Rectal smooth muscle tissue (tissue), 1 donor: ENCODE measurements at regions not wholly inside any gene's neighbourhood (a gene's known extent, or its start where the extent isn't known, plus 50 kb on each side); places are given as distances from the start of the nearest gene placed in this dataset.

Source experiments
- H3K27ac ChIP-seq: one replicate; pipeline ENCODE4 v1.7.0; 2013; ENCODE audit warnings: low read depth, low read length, inconsistent platforms
- H3K27me3 ChIP-seq: one replicate; pipeline ENCODE4 v1.7.0; 2013; ENCODE audit warnings: low read length; ENCODE audit not compliant: control insufficient read depth, insufficient read depth
- H3K36me3 ChIP-seq: one replicate; pipeline ENCODE4 v1.7.0; 2013; ENCODE audit warnings: low read length; ENCODE audit not compliant: control insufficient read depth, insufficient read depth
- H3K4me1 ChIP-seq: one replicate; pipeline ENCODE4 v1.7.0; 2013; ENCODE audit warnings: low read length; ENCODE audit not compliant: control insufficient read depth, insufficient read depth
- H3K4me3 ChIP-seq: one replicate; pipeline ENCODE4 v1.7.0; 2013; ENCODE audit warnings: low read length
- H3K9ac ChIP-seq: one replicate; pipeline ENCODE4 v1.7.0; 2013; ENCODE audit warnings: low read length

DNA sequence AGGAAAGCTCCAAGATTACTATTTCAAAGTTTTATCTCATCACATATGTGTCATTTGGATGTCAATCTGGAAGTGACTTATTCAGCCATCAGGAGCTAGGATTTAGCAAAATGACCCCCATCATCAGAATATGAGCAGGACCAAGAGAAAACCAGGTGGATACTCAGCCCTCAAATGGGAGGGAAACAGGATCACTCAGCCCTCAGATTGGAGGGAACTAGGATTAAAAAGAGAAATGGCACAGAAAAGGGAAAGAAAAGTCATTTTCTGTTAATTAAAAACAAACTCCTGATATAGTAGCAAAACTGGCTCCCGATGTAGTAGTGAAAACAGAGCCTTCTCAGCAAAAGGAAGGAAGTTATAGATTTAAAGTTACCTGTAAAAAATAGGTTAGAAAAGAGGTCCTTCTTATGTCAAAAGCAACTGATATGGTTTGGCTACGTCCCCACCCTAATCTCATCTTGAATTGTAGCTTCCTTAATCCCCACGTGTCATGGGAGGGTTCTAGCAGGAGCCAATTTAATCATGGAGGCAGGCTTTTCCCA, 69.0 kb upstream of the MYCN start:
- no peak overlapping the region for H3K27ac ChIP-seq
- H3K4me3 ChIP-seq, result no peak overlapping the region
- H3K36me3 ChIP-seq, result no peaks in the 10 kb centered on the region
- H3K9ac ChIP-seq, result no peak overlapping the region
- H3K27me3 ChIP-seq, result no peaks in the 10 kb centered on the region
- H3K4me1 ChIP-seq, result no peaks in the 10 kb centered on the region

DNA sequence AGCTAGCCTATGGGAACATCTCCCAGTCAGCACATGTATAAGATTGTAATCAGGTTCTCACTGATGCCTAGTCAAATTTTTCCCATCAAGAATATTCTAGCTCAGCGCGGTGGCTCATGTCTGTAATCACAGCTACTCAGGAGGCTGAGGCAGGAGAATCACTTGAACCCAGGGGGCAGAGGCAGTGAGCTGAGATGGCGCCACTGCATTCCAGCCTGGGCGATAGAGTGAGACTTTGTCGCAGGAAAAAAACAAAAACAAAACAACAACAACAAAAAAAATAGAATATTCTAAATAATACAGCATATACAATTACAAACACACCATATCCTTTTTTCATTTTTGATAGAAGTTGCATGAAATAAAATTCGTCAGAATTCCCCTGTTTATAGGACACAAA, 67.5 kb upstream of the MYCN start:
- Histone ChIP-seq H3K27me3 (no peaks in the 10 kb centered on the region), H3K4me1 (no peaks in the 10 kb centered on the region), H3K27ac (no peak overlapping the region), H3K9ac (no peak overlapping the region), H3K36me3 (no peaks in the 10 kb centered on the region), H3K4me3 (no peak overlapping the region)

DNA sequence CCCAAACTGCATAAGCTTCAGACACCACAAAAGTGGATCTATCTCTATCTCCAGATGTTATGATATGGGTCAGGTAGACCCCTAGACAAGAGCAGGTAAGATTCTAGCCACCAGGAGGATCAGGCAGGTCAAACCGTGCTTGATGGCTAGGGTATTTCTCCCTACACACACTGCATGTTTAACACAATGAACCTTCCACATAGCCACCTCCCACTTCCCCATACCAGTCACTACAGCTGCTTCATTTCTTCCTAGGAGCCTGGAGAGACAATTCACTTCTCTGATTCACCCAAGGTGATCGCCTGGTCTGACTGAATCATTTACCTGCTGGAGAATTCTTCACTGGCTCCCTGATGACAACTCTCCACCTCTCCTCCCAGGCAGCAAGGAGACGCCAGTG, 66.0 kb upstream of the MYCN start:
- no peak overlapping the region for H3K4me3 ChIP-seq

DNA sequence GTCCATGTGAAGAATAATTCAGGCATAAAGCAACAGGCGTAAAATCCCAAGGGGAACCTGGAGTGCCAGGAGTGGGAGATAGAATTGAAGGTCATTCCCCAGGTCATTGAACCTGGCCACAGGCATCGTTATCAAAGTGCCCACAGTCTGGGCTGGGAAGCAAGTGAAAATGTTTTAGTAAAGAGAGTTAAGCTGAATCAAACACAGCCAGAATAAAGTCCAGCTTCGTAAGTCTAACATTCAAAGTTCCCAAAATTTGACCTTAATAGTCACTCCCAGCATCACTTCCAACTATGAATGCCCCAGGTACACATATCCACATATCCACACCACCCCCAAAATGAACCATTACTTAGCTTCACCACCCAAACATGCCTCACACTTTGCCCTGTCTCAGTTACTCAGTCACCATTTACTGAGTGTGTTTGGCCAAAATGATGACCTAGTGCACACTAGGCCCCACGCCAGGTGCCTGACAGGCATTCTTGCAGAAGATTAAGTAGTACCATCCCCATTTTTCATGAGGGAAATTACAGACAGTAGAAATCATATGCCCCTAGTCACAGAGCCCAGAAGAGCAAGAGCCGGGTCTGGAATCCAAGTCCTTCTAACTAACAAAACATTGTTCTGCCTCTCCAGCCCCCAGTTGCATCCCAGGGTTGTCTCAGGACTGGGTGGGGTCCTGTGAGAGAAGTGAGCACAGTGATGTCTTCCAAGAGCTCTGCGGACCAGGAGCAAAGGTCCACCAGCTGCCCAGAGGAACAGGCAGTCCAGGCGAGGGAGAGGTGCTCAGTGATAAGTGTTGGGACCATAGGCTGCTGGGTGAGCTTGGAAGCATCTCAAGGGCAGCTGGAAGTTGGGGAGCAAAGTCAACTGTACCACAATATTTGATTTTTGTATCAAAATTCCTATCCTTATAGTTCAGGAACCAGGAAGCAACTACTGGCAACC, 65.2 kb upstream of the MYCN start:
- no peaks in the 10 kb centered on the region for H3K36me3 ChIP-seq
- no peaks in the 10 kb centered on the region for H3K27me3 ChIP-seq
- no peak overlapping the region for H3K9ac ChIP-seq
- no peak overlapping the region for H3K4me3 ChIP-seq
- no peak overlapping the region for H3K27ac ChIP-seq
- H3K4me1 ChIP-seq, result no peaks in the 10 kb centered on the region

More for the DNA sequence above, 66.0 kb upstream of the MYCN start:
- Histone ChIP-seq H3K27me3 (no peaks in the 10 kb centered on the region), H3K36me3 (no peaks in the 10 kb centered on the region), H3K9ac (no peak overlapping the region), H3K27ac (no peak overlapping the region), H3K4me1 (no peaks in the 10 kb centered on the region)

DNA sequence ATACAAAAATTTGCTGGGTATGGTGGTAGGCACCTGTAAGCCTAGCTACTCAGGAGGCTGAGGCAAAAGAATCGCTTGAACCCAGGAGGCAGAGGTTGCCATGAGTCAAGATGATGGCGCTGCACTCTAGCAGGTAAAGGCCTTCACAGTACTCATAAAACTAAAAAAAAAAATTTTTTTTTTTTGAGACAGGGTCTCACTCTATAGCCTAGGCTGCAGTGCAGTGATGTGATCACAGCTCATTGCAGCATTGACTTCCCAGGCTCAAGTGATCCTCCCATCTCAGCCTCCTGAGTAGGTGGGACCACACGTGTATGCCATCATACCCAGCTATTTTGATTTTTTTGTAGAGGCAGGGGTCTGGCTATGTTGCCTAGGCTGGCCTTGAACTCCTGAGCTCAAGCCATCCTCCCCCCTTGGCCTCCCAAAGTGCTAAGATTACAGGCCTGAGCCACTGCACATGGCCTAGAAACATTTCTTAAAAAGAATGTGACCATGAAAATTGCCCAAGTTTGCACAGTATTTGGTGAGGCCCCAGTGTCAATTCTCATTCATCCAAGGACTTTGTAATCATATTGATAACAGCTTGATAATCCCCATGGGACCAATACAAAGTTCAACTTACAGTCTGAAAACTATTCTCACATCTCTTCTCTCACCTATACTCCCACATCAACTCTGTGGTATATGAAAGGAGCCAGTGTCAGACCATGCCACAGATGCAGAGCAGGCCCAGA, 64.2 kb upstream of the MYCN start:
- no peak overlapping the region for H3K4me3 ChIP-seq
- H3K27me3 ChIP-seq, result no peaks in the 10 kb centered on the region
- H3K27ac ChIP-seq, result no peak overlapping the region
- no peaks in the 10 kb centered on the region for H3K4me1 ChIP-seq
- no peaks in the 10 kb centered on the region for H3K36me3 ChIP-seq
- no peak overlapping the region for H3K9ac ChIP-seq

DNA sequence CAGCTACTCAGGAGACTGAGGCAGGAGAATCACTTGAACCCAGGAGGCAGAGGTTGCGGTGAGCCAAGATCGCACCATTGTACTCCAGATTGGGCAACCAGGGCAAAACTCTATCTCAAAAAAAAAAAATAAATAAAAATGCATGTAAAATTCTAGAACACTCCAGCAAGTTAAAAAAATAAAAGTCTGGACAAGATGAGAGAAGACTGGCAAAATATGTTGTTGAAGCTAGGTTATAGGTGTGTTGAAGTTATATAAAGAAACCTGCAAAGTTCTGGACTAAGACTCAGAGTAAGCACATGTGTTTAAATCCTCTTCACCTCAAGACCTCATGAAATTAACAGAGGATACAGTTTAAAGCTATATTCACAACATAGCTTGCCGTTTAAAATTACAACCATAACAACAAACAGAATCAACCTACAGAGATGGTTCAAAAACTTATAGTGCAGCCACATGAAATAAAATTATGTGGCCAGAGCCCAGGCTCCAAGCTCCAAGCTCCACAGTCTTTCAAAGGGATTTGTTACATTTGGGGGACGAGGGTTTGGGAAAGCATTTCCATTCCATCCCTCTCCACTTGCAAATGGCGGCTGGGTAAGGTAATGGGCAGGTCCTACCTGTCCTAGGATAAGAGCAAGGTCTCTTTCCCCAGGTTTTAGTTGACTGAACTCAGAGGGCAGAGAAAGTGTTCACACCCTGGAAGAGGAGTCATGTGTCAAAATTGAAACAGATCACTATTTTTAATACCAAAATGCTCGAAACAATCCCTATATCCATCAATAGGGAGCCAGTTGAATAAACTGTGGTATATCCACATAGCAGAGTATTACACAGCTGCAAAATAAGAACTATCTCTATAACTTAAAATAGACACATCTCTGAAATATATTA, 59.9 kb upstream of the MYCN start:
- H3K4me1 ChIP-seq, result no peaks in the 10 kb centered on the region
- no peaks in the 10 kb centered on the region for H3K36me3 ChIP-seq
- H3K27ac ChIP-seq, result no peak overlapping the region
- H3K4me3 ChIP-seq, result no peak overlapping the region
- no peak overlapping the region for H3K9ac ChIP-seq
- H3K27me3 ChIP-seq, result no peaks in the 10 kb centered on the region

DNA sequence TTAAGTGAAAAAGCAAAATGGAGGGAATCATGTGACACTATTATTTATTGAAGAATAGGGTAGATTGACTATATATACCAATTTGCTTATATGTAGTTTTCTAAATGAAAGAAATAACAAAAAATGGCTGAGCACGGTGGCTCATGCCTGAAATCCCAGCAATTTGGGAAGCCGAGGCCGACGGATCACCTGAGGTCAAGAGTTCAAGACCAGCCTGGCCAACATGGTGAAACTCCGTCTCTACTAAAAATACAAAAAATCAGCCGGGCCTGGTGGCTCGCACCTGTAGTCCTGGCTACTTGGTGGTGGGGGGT, 59.3 kb upstream of the MYCN start:
- Histone ChIP-seq H3K27me3 (no peaks in the 10 kb centered on the region), H3K36me3 (no peaks in the 10 kb centered on the region), H3K27ac (no peak overlapping the region), H3K4me3 (no peak overlapping the region), H3K4me1 (no peaks in the 10 kb centered on the region), H3K9ac (no peak overlapping the region)

DNA sequence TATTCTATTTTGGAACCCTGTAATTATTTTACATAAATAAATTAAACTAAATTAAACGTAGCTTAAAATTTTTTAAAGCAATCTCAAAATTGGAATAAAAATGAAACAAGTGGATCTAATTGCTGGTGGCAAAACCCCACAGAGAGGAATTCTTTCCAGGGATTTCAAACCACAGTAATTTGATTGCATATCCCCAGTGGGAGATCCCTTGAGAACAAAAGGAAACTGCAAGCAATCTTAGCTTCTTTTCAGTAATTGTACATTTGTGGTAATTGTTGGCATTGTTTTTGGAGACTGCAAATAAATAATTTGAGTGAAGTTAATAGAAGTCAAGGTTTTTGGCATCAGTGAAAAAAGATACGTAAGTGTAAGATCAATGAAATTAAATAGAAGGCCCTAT, 58.7 kb upstream of the MYCN start:
- no peak overlapping the region for H3K9ac ChIP-seq
- H3K4me1 ChIP-seq, result no peaks in the 10 kb centered on the region
- no peaks in the 10 kb centered on the region for H3K36me3 ChIP-seq
- no peaks in the 10 kb centered on the region for H3K27me3 ChIP-seq
- no peak overlapping the region for H3K27ac ChIP-seq
- H3K4me3 ChIP-seq, result no peak overlapping the region

DNA sequence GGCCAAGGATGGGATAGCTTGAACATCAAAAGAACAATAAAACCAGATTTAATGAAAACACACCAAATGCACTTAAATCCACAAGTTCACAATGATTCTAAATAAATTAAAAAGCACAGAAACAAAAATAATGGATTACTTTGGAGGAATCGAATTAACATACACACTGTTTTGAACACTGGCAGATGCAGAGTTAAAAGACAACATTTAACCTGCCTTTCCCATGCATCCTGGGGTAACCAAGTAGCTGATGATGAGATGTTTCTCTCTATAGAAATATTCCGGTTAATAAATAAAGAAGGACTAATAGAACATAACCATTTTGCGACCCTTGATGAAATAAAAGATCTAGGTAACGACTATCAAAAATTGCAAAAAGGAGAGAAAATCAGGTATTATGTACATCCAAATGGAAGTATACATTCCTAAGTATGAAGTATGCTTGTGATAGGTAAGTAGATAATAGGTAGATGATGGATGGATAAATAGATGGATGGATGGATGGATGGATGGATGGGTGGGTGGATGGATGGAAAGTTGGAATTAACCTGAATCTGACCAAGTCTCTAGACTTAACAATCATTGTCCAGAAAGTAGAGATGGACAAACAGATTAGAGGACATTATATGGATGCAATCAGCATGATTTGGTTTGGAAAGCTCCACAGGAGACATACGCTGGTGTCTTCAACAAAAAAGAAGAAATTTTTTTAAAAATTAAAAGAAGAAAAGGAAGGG, 57.4 kb upstream of the MYCN start:
- no peaks in the 10 kb centered on the region for H3K27me3 ChIP-seq
- H3K4me3 ChIP-seq, result no peak overlapping the region
- H3K4me1 ChIP-seq, result no peaks in the 10 kb centered on the region
- no peak overlapping the region for H3K9ac ChIP-seq
- no peak overlapping the region for H3K27ac ChIP-seq
- H3K36me3 ChIP-seq, result no peaks in the 10 kb centered on the region

DNA sequence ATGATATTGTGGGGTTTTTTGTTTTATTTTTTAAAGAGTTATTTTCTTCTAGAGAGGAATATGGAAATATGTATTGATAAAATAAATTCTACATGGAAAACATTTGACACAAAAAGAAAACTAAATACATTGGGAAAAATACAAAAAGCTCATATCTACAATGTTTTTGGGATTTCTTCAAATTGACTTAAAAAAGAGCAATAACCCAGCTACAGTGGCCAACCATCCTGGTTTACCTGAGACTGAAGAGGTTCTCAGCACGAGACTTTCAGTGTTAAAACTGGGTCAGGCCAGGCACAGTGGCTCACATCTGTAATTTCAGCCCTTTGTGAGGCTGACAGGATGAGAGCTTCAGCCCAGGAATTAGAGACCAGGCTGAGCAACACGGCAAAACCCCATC, 56.7 kb upstream of the MYCN start:
- Histone ChIP-seq H3K9ac (no peak overlapping the region), H3K4me3 (no peak overlapping the region), H3K27ac (no peak overlapping the region), H3K4me1 (no peaks in the 10 kb centered on the region), H3K27me3 (no peaks in the 10 kb centered on the region), H3K36me3 (no peaks in the 10 kb centered on the region)

DNA sequence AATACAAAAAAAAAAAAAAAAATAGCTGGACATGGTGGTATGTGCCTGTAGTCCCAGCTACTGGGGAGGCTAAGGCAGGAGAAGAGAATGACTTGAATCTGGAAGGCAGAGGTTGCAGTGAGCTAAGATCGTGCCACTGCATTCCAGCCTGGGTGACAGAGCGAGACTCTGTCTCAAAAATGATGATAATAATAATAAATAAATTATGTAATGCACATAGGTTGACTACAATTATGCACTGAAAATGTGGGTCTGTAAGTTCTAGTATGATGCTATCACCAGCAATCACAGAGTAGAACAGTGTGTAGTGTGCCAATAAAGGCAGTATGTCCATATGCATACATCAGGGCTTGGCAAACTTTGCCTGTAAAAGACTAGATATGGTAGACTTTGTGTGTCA, 55.6 kb upstream of the MYCN start:
- Histone ChIP-seq H3K9ac (no peak overlapping the region), H3K27ac (no peak overlapping the region), H3K36me3 (no peaks in the 10 kb centered on the region), H3K4me1 (no peaks in the 10 kb centered on the region), H3K4me3 (no peak overlapping the region), H3K27me3 (no peaks in the 10 kb centered on the region)
